ENCODE measurements at regions not wholly inside any gene's neighbourhood (a gene's known extent, or its start where the extent isn't known, plus 50 kb on each side); places are given as distances from the start of the nearest gene placed in this dataset.
"Not testable (repeated sequence)": the region's sequence is repeated elsewhere in the genome, so short reads cannot be mapped to it uniquely, and the experiment has no call there.

- no peak overlapping the region for H3K4me3 Mint-ChIP-seq
- ATAC-seq (ENCODE audit: low read depth in 2 of 2) (no peak), DNase-seq (no peak)
- H3K36me3 Mint-ChIP-seq, result no peaks in the 10 kb centered on the region
- no peak overlapping the region for H3K27ac Mint-ChIP-seq
- H3K27me3 Mint-ChIP-seq, result no peaks in the 10 kb centered on the region
- no peaks in the 10 kb centered on the region for H3K4me1 Mint-ChIP-seq
- peaks cover 0 to 10% (median 2%) of the 10 kb centered on the region in 7 donors for H3K9me3 Mint-ChIP-seq
Observed at GRCh38 chr6:51472745-51473487, 614.5 kb downstream of the PKHD1 start.

GRCh38 chr6:51474022-51474975 is 613.1 kb downstream of the PKHD1 start:
- no peak for DNase-seq
- no peaks in the 10 kb centered on the region for H3K36me3 Mint-ChIP-seq
- H3K27ac Mint-ChIP-seq, result no peak overlapping the region
- H3K9me3 Mint-ChIP-seq, result peaks cover 0 to 8% (median 4%) of the 10 kb centered on the region in 7 donors
- H3K27me3 Mint-ChIP-seq, result no peaks in the 10 kb centered on the region
- H3K4me3 Mint-ChIP-seq, result no peak overlapping the region
- ATAC-seq (ENCODE audit: low read depth in 2 of 2), result no peak
- H3K4me1 Mint-ChIP-seq, result no peaks in the 10 kb centered on the region

DNA sequence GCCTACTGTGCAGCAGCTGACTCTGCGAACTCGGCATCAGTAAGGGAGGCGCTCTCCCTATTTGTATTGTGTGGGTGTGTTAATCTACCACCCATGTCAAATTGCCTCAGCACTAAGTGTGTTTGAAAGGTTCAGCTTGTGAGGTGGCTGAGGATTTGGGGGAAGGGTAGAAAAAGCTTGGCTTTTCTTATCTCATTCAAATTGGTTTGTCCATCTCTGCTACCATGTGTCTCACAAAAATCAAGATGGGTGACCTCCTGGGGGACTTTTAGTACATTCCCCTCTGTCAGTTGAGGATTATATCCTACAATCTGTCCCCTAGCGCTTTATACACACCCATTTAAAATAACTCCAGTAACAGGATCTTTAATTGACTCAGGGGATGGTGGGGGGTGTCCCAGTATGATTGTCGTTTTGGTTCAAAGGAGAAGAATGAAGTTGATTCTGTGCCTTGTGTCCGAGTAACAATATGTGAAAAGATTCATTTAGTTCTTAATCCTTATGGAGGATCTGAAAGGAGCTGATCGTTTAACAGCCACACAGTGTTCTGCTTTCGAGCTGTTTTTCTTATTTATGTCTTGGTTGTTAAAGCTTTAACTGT is 609.6 kb downstream of the PKHD1 start:
- Mint-ChIP-seq H3K4me3 (no peak overlapping the region), H3K27me3 (no peaks in the 10 kb centered on the region), H3K36me3 (no peaks in the 10 kb centered on the region), H3K4me1 (no peaks in the 10 kb centered on the region), H3K9me3 (peaks cover 0 to 11% (median 5%) of the 10 kb centered on the region in 7 donors), H3K27ac (no peak overlapping the region)
- no peak for DNase-seq
- no peak for ATAC-seq (ENCODE audit: low read depth in 2 of 2)

- no peak for DNase-seq
- H3K9me3 Mint-ChIP-seq, result peaks cover 2 to 19% (median 8%) of the 10 kb centered on the region in 7 donors
- no peak for ATAC-seq (ENCODE audit: low read depth in 2 of 2)
- no peak overlapping the region for H3K27ac Mint-ChIP-seq
- no peaks in the 10 kb centered on the region for H3K27me3 Mint-ChIP-seq
- H3K36me3 Mint-ChIP-seq, result no peaks in the 10 kb centered on the region
- H3K4me3 Mint-ChIP-seq, result no peak overlapping the region
- no peaks in the 10 kb centered on the region for H3K4me1 Mint-ChIP-seq
Observed at GRCh38 chr6:51479296-51479695, 608.1 kb downstream of the PKHD1 start.

GRCh38 chr6:51480040-51480439 is 607.4 kb downstream of the PKHD1 start:
- DNase-seq (no peak), ATAC-seq (ENCODE audit: low read depth in 2 of 2) (no peak)
- no peak overlapping the region for H3K4me3 Mint-ChIP-seq
- no peaks in the 10 kb centered on the region for H3K36me3 Mint-ChIP-seq
- H3K4me1 Mint-ChIP-seq, result no peaks in the 10 kb centered on the region
- peaks cover 2 to 19% (median 8%) of the 10 kb centered on the region in 7 donors for H3K9me3 Mint-ChIP-seq
- no peaks in the 10 kb centered on the region for H3K27me3 Mint-ChIP-seq
- H3K27ac Mint-ChIP-seq, result no peak overlapping the region

GRCh38 chr6:51485869-51486268 is 601.5 kb downstream of the PKHD1 start:
- not testable (repeated sequence) for ATAC-seq (ENCODE audit: low read depth in 2 of 2); DNase-seq; H3K4me3 Mint-ChIP-seq; H3K27ac Mint-ChIP-seq; H3K27me3 Mint-ChIP-seq; H3K36me3 Mint-ChIP-seq; H3K4me1 Mint-ChIP-seq
- peaks cover 3 to 16% (median 7%) of the 10 kb centered on the region in 7 donors for H3K9me3 Mint-ChIP-seq

GRCh38 chr6:51487937-51488336 is 599.5 kb downstream of the PKHD1 start:
- Mint-ChIP-seq H3K4me3 (no peak overlapping the region), H3K9me3 (peaks cover 3 to 9% (median 4%) of the 10 kb centered on the region in 7 donors), H3K36me3 (no peaks in the 10 kb centered on the region), H3K27me3 (no peaks in the 10 kb centered on the region), H3K27ac (no peak overlapping the region), H3K4me1 (no peaks in the 10 kb centered on the region)
- DNase-seq (no peak), ATAC-seq (ENCODE audit: low read depth in 2 of 2) (no peak)

DNA sequence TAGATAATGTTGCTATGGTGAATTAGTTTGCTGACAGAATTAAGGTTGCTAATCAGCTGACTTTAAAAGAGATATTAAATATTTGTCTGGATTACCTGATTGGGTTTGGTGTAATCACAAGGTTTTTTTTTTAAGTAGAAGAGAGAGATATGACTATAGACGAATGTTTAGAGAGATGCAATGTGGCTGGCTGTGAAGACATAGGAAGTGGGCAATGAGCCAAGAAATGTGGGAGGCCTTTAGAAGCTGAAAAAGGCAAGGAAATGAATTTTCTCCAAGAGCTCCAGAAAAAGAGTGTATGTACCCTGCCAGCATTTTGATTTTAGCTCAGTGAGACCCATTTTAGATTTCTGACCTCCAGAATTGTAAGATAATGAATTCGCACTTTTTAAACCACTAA is 598.3 kb downstream of the PKHD1 start:
- Mint-ChIP-seq H3K9me3 (peaks cover 0 to 6% (median 2%) of the 10 kb centered on the region in 7 donors), H3K36me3 (no peaks in the 10 kb centered on the region), H3K27me3 (no peaks in the 10 kb centered on the region), H3K27ac (no peak overlapping the region), H3K4me3 (no peak overlapping the region), H3K4me1 (no peaks in the 10 kb centered on the region)
- ATAC-seq (ENCODE audit: low read depth in 2 of 2), result no peak
- no peak for DNase-seq

- DNase-seq (no peak), ATAC-seq (ENCODE audit: low read depth in 2 of 2) (no peak)
- Mint-ChIP-seq H3K27me3 (no peaks in the 10 kb centered on the region), H3K27ac (no peak overlapping the region), H3K9me3 (peaks cover 0 to 6% (median 2%) of the 10 kb centered on the region in 7 donors), H3K36me3 (no peaks in the 10 kb centered on the region), H3K4me3 (no peak overlapping the region), H3K4me1 (no peaks in the 10 kb centered on the region)
Observed at GRCh38 chr6:51490101-51490500, 597.3 kb downstream of the PKHD1 start.

DNA sequence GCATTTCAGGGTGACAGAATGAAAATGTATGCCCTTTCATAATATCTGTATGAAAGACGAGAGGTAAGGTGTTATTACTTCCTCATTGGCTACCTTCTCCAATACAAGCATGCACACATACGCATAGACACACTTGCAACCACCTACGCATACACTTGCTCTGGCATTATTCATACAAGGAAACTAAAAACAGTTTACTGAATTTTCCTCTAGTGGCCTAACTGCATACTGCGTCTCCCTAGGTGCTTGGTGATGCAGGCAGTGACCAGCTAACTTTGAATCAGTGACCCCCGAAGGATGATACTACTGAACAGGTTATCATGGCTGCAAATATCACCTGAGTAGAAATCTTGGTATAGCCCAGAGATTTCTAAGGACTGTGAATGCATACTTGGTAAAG is 593.1 kb downstream of the PKHD1 start:
- no peak for DNase-seq
- Mint-ChIP-seq H3K27me3 (no peaks in the 10 kb centered on the region), H3K27ac (no peak overlapping the region), H3K4me1 (no peaks in the 10 kb centered on the region), H3K36me3 (no peaks in the 10 kb centered on the region), H3K4me3 (no peak overlapping the region), H3K9me3 (peaks cover 0 to 2% (median 0%) of the 10 kb centered on the region in 7 donors)
- no peak for ATAC-seq (ENCODE audit: low read depth in 2 of 2)

GRCh38 chr6:51495096-51495495 is 592.3 kb downstream of the PKHD1 start:
- no peak overlapping the region for H3K27ac Mint-ChIP-seq
- no peaks in the 10 kb centered on the region for H3K27me3 Mint-ChIP-seq
- DNase-seq (no peak), ATAC-seq (ENCODE audit: low read depth in 2 of 2) (no peak)
- peaks cover 0 to 2% (median 0%) of the 10 kb centered on the region in 7 donors for H3K9me3 Mint-ChIP-seq
- no peaks in the 10 kb centered on the region for H3K36me3 Mint-ChIP-seq
- no peak overlapping the region for H3K4me3 Mint-ChIP-seq
- no peaks in the 10 kb centered on the region for H3K4me1 Mint-ChIP-seq

DNA sequence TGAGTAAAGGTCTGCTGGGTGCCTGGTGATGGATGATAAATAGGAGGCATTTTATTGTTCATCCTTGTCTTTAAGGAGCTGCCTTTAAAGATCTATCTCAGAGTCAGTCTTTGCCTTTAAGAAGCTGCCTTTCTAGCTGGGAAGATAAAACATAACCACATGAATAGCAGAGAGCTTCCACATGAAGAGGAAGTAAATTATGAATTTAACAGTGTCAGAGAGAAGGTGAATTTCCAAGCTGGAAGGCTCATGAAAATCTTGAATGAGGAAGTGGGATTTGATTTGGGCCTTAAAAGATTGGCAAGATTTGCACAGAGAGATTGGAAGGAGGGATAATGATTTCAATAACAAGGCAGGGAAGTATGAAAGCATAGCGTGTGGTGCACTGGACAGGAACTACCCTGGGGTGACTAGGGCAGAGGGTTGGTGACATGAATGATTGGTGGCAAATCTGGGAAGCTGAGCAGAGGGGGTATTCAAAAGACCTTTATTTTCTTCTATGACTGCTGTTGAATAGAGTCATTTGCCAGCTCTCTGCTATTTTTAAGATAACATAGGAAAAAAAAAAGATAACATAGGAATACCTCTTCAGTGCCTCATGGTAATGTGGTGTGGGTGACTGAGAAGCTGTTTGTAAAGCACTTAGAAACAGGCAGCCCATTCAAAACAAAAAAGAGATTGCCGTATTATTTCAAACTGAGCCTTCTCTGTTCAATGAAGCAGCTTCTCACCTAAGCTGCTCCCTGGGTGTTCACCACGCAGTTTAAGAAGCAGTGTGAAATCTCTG is 591.6 kb downstream of the PKHD1 start:
- no peaks in the 10 kb centered on the region for H3K4me1 Mint-ChIP-seq

DNA sequence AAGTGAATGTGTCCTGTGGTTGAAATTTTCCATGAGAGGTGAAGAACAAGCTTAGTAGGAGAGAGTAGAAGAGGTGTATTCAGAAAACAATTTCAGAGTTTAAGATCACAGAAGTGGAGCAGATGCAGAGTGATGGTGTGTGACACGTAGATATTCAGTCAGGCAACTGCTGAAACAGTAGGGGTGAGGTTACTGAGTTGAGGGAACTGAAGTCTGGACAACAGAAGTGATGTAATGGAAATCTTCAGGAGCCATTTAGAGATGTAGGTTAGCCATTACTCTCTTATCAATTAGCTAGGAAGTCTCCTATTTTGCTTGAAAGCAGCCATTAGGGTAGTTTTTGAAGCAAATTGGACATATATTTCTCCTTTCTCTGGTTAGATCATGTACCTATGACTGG is 584.4 kb downstream of the PKHD1 start:
- Mint-ChIP-seq H3K4me3 (no peak overlapping the region), H3K27me3 (no peaks in the 10 kb centered on the region), H3K36me3 (no peaks in the 10 kb centered on the region), H3K4me1 (no peaks in the 10 kb centered on the region), H3K27ac (no peak overlapping the region), H3K9me3 (peaks cover 0 to 8% (median 0%) of the 10 kb centered on the region in 7 donors)
- DNase-seq (no peak), ATAC-seq (ENCODE audit: low read depth in 2 of 2) (no peak)

More for the DNA sequence above, 591.6 kb downstream of the PKHD1 start:
- Mint-ChIP-seq H3K27me3 (no peaks in the 10 kb centered on the region), H3K36me3 (no peaks in the 10 kb centered on the region), H3K27ac (peak overlapping the region in 1 of 6 donors; percentile 40), H3K9me3 (peaks cover 0 to 2% (median 0%) of the 10 kb centered on the region in 7 donors), H3K4me3 (peak overlapping the region in 1 of 8 donors; percentile 43)
- ATAC-seq (ENCODE audit: low read depth in 2 of 2), result no peak
- DNase-seq, result no peak

Measured in naive B cell (primary cell).